Neural progenitor cell (in vitro differentiated cells): ENCODE measurements at regions not wholly inside any gene's neighbourhood (a gene's known extent, or its start where the extent isn't known, plus 50 kb on each side); places are given as distances from the start of the nearest gene placed in this dataset.

Experiments used
- CTCF ChIP-seq: fragments of 200-600 bp; sonication (generic); IDR thresholded peaks from 2 replicates; pipeline ENCODE4 v1.5.1; 2017; ENCODE audit warnings: antibody characterized with exemption, mild to moderate bottlenecking
- EZH2 ChIP-seq: fragments of 200-600 bp; sonication (generic); IDR thresholded peaks from 2 replicates; pipeline ENCODE4 v1.6.1; 2017; ENCODE audit warnings: antibody characterized with exemption, mild to moderate bottlenecking, moderate library complexity
- EZH2phosphoT487 ChIP-seq: fragments of 200-600 bp; sonication (generic); IDR thresholded peaks from 2 replicates; pipeline ENCODE4 v1.6.1; 2017; ENCODE audit warnings: antibody characterized with exemption

- TF ChIP-seq EZH2phosphoT487 (no peak), CTCF (no peak), EZH2 (no peak)
Measured at GRCh38 chr2:65486282-65486681, 53.9 kb upstream of the SPRED2 start.
